ENCODE measurements at regions not wholly inside any gene's neighbourhood (a gene's known extent, or its start where the extent isn't known, plus 50 kb on each side); places are given as distances from the start of the nearest gene placed in this dataset.

GRCh38 chr6:140931581-140931980 is 1201.1 kb upstream of the GJE1 start:
- H3K79me2 ChIP-seq = no peaks in the 10 kb centered on the region
- DNase-seq (ENCODE audit: low spot score) = no peak
- H3K4me3 ChIP-seq = no peak overlapping the region
- H4K20me1 ChIP-seq (ENCODE audit: insufficient read depth, poor library complexity, severe bottlenecking) = no peaks in the 10 kb centered on the region
- H3K27ac ChIP-seq = peak overlapping the region; percentile 13
- no peaks in the 10 kb centered on the region for H3K9me3 ChIP-seq (ENCODE audit: low read depth)
- peak overlapping the region; percentile 38 for H3K4me2 ChIP-seq
- no peaks in the 10 kb centered on the region for H3K9me2 ChIP-seq (replicated peaks; ENCODE audit: insufficient read depth)
- no peaks in the 10 kb centered on the region for H3K4me1 ChIP-seq (ENCODE audit: insufficient read depth)
- H2AFZ ChIP-seq = peak overlapping the region; percentile 12
- H3K36me3 ChIP-seq (replicated peaks; ENCODE audit: insufficient read depth, low read depth) = no peaks in the 10 kb centered on the region
- no peak for TF ChIP-seq CTCF (IDR thresholded peaks at IDR 0.05; ENCODE audit: poor library complexity)
- TF ChIP-seq EZH2phosphoT487 (IDR thresholded peaks at IDR 0.05; ENCODE audit: low read depth, severe bottlenecking, unreplicated experiment) = no peak
- TF ChIP-seq EZH2 (IDR thresholded peaks at IDR 0.05; ENCODE audit: borderline replicate concordance) = no peak
- 63% methylated on average over 1 of the region's 1 CpG for WGBS (ENCODE audit: low lambda C conversion rate, missing lambda C conversion rate)
- no peaks in the 10 kb centered on the region for H3K27me3 ChIP-seq

- Histone ChIP-seq H3K27me3 (no peaks in the 10 kb centered on the region), H3K4me1 (ENCODE audit: insufficient read depth) (no peaks in the 10 kb centered on the region), H4K20me1 (ENCODE audit: insufficient read depth, poor library complexity, severe bottlenecking) (no peaks in the 10 kb centered on the region), H3K4me3 (no peak overlapping the region), H3K36me3 (replicated peaks; ENCODE audit: insufficient read depth, low read depth) (no peaks in the 10 kb centered on the region), H3K79me2 (no peaks in the 10 kb centered on the region), H3K4me2 (no peak overlapping the region), H3K9me2 (replicated peaks; ENCODE audit: insufficient read depth) (no peaks in the 10 kb centered on the region), H3K9me3 (ENCODE audit: low read depth) (no peaks in the 10 kb centered on the region), H2AFZ (no peak overlapping the region), H3K27ac (no peak overlapping the region)
- TF ChIP-seq EZH2 (IDR thresholded peaks at IDR 0.05; ENCODE audit: borderline replicate concordance) (no peak), CTCF (IDR thresholded peaks at IDR 0.05; ENCODE audit: poor library complexity) (no peak), EZH2phosphoT487 (IDR thresholded peaks at IDR 0.05; ENCODE audit: low read depth, severe bottlenecking, unreplicated experiment) (no peak)
- DNase-seq (ENCODE audit: low spot score) = no peak
These were observed 1203.6 kb upstream of the GJE1 start for GRCh38 chr6:140929121-140929520.

- no peaks in the 10 kb centered on the region for H3K36me3 ChIP-seq (replicated peaks; ENCODE audit: insufficient read depth, low read depth)
- no peak overlapping the region for H3K4me3 ChIP-seq
- H3K9me3 ChIP-seq (ENCODE audit: low read depth) = no peaks in the 10 kb centered on the region
- H3K27me3 ChIP-seq = no peaks in the 10 kb centered on the region
- H3K27ac ChIP-seq = no peak overlapping the region
- H4K20me1 ChIP-seq (ENCODE audit: insufficient read depth, poor library complexity, severe bottlenecking) = no peaks in the 10 kb centered on the region
- WGBS (ENCODE audit: low lambda C conversion rate, missing lambda C conversion rate) = 76% methylated on average over 1 of the region's 1 CpG
- H3K9me2 ChIP-seq (replicated peaks; ENCODE audit: insufficient read depth) = no peaks in the 10 kb centered on the region
- H3K4me1 ChIP-seq (ENCODE audit: insufficient read depth) = no peaks in the 10 kb centered on the region
- H3K4me2 ChIP-seq = no peak overlapping the region
- TF ChIP-seq EZH2phosphoT487 (IDR thresholded peaks at IDR 0.05; ENCODE audit: low read depth, severe bottlenecking, unreplicated experiment) = no peak
- no peak for TF ChIP-seq CTCF (IDR thresholded peaks at IDR 0.05; ENCODE audit: poor library complexity)
- TF ChIP-seq EZH2 (IDR thresholded peaks at IDR 0.05; ENCODE audit: borderline replicate concordance) = no peak
- no peaks in the 10 kb centered on the region for H3K79me2 ChIP-seq
- DNase-seq (ENCODE audit: low spot score) = no peak
- no peak overlapping the region for H2AFZ ChIP-seq
These were observed 1209.7 kb upstream of the GJE1 start for GRCh38 chr6:140923048-140923447.

Data from hepatocyte (in vitro differentiated cells).